ENCODE measurements at regions not wholly inside any gene's neighbourhood (a gene's known extent, or its start where the extent isn't known, plus 50 kb on each side); places are given as distances from the start of the nearest gene placed in this dataset.

DNA sequence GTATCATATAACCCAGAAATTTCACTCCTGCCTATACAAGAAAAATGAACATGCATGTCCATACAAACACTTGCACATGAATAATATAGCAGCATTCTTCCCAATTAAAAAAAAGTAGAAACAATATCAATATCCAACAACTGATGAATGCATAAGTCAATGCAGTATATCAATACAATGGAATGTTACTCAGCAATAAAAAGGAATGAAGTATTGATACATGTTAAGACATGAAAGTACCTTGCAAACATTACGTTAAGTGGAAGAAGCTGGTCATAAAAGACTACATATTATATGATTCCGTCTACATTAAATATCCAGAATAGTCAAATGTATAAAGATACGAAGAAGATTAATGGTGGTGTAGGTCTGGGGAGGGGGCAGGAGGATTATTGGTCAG lies 73.9 kb upstream of the DRD2 start:
- no peaks in the 10 kb centered on the region for H3K9me3 ChIP-seq
- H3K4me1 ChIP-seq, result no peaks in the 10 kb centered on the region
- no peak for DNase-seq (ENCODE audit: low spot score)

DNA sequence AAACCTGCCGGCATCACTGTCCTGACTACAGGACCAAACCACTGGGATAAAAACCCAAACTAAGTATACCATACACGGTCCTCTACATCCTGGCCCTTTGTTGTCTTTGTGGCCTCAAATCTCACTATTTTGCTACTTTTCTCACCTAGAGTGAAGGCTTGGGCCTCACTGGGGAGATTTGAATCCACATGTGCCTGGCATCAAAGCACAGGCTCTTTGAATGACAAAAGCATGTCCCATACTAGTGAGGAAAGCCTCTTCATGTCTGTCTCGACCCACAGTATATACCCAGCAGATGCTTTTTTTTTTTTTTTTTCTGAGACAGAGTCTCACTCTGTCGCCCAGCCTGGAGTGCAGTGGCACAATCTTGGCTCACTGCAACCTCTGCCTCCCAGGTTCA lies 72.5 kb upstream of the DRD2 start:
- Histone ChIP-seq H3K27me3 (no peaks in the 10 kb centered on the region), H3K27ac (no peak overlapping the region), H3K4me1 (no peaks in the 10 kb centered on the region), H3K36me3 (no peaks in the 10 kb centered on the region), H3K9me3 (no peaks in the 10 kb centered on the region), H3K4me3 (no peak overlapping the region)
- TF ChIP-seq, protein P1, sequence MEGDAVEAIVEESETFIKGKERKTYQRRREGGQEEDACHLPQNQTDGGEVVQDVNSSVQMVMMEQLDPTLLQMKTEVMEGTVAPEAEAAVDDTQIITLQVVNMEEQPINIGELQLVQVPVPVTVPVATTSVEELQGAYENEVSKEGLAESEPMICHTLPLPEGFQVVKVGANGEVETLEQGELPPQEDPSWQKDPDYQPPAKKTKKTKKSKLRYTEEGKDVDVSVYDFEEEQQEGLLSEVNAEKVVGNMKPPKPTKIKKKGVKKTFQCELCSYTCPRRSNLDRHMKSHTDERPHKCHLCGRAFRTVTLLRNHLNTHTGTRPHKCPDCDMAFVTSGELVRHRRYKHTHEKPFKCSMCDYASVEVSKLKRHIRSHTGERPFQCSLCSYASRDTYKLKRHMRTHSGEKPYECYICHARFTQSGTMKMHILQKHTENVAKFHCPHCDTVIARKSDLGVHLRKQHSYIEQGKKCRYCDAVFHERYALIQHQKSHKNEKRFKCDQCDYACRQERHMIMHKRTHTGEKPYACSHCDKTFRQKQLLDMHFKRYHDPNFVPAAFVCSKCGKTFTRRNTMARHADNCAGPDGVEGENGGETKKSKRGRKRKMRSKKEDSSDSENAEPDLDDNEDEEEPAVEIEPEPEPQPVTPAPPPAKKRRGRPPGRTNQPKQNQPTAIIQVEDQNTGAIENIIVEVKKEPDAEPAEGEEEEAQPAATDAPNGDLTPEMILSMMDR (IDR thresholded peaks at IDR 0.05), result no peak
- DNase-seq (ENCODE audit: low spot score), result no peak

More for the DNA sequence above, 73.9 kb upstream of the DRD2 start:
- no peaks in the 10 kb centered on the region for H3K36me3 ChIP-seq
- H3K27ac ChIP-seq, result no peak overlapping the region
- TF ChIP-seq, protein P1 (IDR thresholded peaks at IDR 0.05), result no peak
- H3K4me3 ChIP-seq, result no peak overlapping the region
- H3K27me3 ChIP-seq, result no peaks in the 10 kb centered on the region

DNA sequence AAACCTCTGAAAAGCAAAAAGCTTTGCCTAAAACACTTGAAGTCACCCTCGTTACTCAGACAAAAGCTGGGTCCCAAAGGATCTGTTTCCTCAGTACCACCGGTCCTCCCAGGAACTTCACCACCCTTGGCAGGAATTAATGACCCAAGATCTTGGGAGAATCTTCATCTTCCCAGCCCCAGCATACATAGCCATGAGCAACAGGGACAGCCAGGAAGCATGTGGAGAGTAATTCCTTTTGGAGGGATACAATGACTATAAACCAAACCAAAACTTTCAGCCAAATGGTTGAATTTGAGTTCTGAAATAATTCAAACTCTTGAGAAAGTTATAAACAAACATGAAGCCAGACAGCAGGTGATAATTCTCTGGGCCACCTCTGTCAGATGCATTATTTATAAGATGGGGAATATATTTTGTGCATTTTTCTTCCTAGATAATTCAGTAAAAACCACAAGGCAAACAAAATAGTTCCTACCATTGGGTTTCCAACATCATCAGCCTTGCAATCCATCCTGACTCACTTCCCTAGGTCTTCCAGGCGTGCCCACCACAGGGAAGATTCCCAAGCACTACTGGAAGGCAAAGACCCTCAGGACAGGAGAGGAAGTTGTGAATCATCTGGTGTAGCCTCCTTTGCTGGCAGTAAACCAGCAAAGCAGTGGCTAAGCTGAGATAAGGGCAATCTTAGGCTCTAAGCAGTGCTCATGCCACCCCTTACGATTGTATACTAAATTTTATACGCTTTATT lies 71.7 kb upstream of the DRD2 start:
- H3K4me1 ChIP-seq, result no peaks in the 10 kb centered on the region
- no peaks in the 10 kb centered on the region for H3K9me3 ChIP-seq
- TF ChIP-seq, protein P1 (IDR thresholded peaks at IDR 0.05), result no peak
- H3K27me3 ChIP-seq, result no peaks in the 10 kb centered on the region
- DNase-seq (ENCODE audit: low spot score), result no peak
- no peaks in the 10 kb centered on the region for H3K36me3 ChIP-seq
- no peak overlapping the region for H3K4me3 ChIP-seq
- no peak overlapping the region for H3K27ac ChIP-seq

DNA sequence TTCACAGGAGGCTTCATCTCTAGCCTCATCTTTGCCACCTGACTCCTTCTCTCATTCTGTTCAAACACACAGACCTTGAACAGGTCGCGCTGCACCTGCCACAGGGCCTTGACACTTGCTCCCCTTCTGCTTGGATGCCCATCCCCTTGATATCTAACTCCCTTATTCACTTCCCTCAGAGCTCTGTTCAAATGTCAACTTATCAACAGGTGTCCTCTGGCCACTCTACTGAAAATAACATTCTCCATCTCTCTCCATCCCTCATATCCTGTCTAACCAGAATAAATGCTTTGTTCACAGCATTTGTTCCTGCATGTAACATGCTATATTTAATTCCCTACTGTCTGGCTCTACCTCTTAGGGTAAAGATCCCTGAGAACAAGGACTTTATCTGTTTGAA lies 67.2 kb upstream of the DRD2 start:
- no peak for DNase-seq (ENCODE audit: low spot score)
- TF ChIP-seq, protein P1 (IDR thresholded peaks at IDR 0.05), result no peak
- Histone ChIP-seq H3K4me3 (no peak overlapping the region), H3K9me3 (no peaks in the 10 kb centered on the region), H3K4me1 (no peaks in the 10 kb centered on the region), H3K27me3 (no peaks in the 10 kb centered on the region), H3K27ac (no peak overlapping the region), H3K36me3 (no peaks in the 10 kb centered on the region)

DNA sequence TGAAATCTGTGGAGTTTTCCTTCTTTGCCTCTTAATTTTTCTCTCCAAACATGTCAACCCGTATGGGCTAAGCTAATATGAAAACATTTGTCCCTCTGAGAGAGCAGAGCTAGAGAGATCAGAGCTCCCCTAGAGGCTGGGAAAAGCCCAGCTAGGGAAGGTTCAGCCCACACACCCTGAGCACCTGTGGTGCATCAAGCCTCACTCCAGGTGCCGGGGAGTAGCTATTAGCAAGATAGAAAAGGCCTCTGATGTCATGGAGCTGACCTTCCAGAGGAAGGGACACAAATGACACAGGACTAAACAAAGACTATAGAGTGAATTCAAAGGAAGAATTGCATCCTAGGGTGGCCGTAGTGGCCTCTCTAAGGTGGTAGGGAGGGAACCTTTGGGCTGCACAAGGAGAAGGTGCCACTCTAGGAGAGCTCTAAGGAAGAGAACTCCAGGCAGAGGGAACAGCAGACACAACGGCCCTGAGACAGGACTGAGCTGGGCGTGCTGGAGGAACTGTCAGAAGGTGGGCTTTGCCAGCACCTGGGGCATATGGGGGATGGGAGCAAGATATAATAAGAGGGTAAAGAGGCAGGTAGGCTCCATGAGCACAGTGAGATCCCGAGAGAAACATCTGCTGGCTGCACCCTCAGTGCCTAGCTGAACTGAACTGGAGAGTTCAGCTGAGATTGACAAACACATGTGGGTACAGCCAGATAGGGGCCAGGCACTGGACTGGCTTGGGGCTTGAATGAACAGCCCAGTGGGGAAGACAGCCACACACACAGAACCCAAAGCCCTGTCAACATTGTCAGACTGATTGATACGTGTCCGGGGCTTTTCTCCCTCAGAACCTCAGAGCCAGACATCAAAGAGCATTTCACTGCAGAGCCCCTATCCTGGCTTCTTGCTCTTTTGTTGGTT lies 65.5 kb upstream of the DRD2 start:
- TF ChIP-seq, protein P1 (IDR thresholded peaks at IDR 0.05), result no peak
- no peak overlapping the region for H3K4me3 ChIP-seq

More for the DNA sequence above, 65.5 kb upstream of the DRD2 start:
- Histone ChIP-seq H3K9me3 (no peaks in the 10 kb centered on the region), H3K4me1 (no peaks in the 10 kb centered on the region), H3K27me3 (no peaks in the 10 kb centered on the region), H3K27ac (no peak overlapping the region), H3K36me3 (no peaks in the 10 kb centered on the region)
- DNase-seq (ENCODE audit: low spot score), result no peak

All from right atrium auricular region (tissue), 2 donors.